ENCODE measurements at regions not wholly inside any gene's neighbourhood (a gene's known extent, or its start where the extent isn't known, plus 50 kb on each side); places are given as distances from the start of the nearest gene placed in this dataset.

GRCh38 chr10:83633547-83633946 lies 505.8 kb upstream of the GHITM start:
- TF ChIP-seq CTCF (IDR thresholded peaks at IDR 0.05) (no peak), POLR2A (IDR thresholded peaks at IDR 0.05) (no peak)

All from prostate gland (tissue), 2 donors.